Tibial nerve (tissue), 4 donors: ENCODE measurements at regions not wholly inside any gene's neighbourhood (a gene's known extent, or its start where the extent isn't known, plus 50 kb on each side); places are given as distances from the start of the nearest gene placed in this dataset.

Experiments
- DNase-seq, 2 donors: peaks; one replicate each; pipeline ENCODE4 v3.0.0-alpha.2; 2019; ENCODE audit warnings: low spot score in 2 of 2
- H3K27ac ChIP-seq, 4 donors: fragments of 200-600 bp; sonication (generic) in 3 of 4; one replicate each; pipeline ENCODE4 v1.5.1; 2017 to 2019; ENCODE audit warnings: mild to moderate bottlenecking in 1 of 4
- H3K27me3 ChIP-seq, 2 donors: fragments of 200-600 bp; sonication (generic) in 1 of 2; one replicate each; pipeline versions ENCODE4 v1.5.1 to v1.6.0; 2017 to 2019
- H3K36me3 ChIP-seq, 3 donors: fragments of 200-600 bp; sonication (generic); one replicate each; pipeline ENCODE4 v1.5.1; 2018 to 2019
- H3K4me1 ChIP-seq, 4 donors: fragments of 200-600 bp; sonication (generic) in 3 of 4; one replicate each; pipeline ENCODE4 v1.5.1; 2017 to 2019
- H3K4me3 ChIP-seq, 4 donors: fragments of 200-600 bp; sonication (generic) in 3 of 4; one replicate each; pipeline ENCODE4 v1.5.1; 2017 to 2019; ENCODE audit warnings: mild to moderate bottlenecking in 1 of 4, moderate library complexity in 1 of 4
- H3K9me3 ChIP-seq, 4 donors: fragments of 200-600 bp; sonication (generic) in 3 of 4; one replicate each; pipeline ENCODE4 v1.5.1; 2017 to 2019
- EP300 ChIP-seq, 2 donors: sonication (generic); formaldehyde crosslinking; IDR thresholded peaks; one replicate each; pipeline ENCODE4 v1.6.1; 2017; ENCODE audit warnings: antibody characterized with exemption in 2 of 2, mild to moderate bottlenecking in 1 of 2
- POLR2A ChIP-seq, 2 donors: fragments of 450-650 bp; IDR thresholded peaks; one replicate each; pipeline ENCODE4 v1.6.1; 2017; ENCODE audit warnings: antibody characterized with exemption in 2 of 2, mild to moderate bottlenecking in 2 of 2, moderate library complexity in 2 of 2
- WGBS, 2 donors: methylation state at CpG; one replicate each; pipeline ENCODE4 v1.1.5; 2018; 5-methylcytosine and 5-hydroxymethylcytosine counted together
- TF ChIP-seq, protein P1 (sequence below), 5 experiments: fragments of 200-600 bp in 3 of 5; fragments of 450-650 bp in 2 of 5; sonication (generic) in 3 of 5; IDR thresholded peaks; one replicate each; pipeline ENCODE4 v1.5.1; 2016 to 2019; ENCODE audit warnings: antibody characterized with exemption in 5 of 5, mild to moderate bottlenecking in 3 of 5, moderate library complexity in 2 of 5

DNA sequence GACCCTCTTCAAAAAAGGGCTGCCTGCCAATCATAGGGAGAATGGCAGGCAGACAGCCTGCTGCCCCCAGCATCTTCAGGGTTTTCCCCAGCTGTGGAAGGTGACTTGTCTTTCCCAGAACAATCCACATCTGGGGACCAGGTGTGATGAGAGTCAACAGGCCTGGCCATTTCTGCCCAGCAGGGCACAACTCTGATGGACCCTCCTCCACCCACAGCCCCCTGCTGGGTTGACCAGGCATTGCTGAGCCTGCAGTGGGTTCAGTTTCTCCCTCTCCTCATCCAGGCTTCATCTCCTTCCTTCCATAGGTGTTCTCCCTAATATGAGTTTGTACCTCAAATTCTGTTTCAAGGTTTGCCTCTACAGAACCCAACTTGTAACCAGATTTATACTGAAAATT, 111.0 kb downstream of the MINAR1 start:
- no peaks in the 10 kb centered on the region for H3K27me3 ChIP-seq
- H3K36me3 ChIP-seq = no peaks in the 10 kb centered on the region
- no peaks in the 10 kb centered on the region for H3K9me3 ChIP-seq
- H3K4me3 ChIP-seq = no peak overlapping the region
- H3K27ac ChIP-seq = no peak overlapping the region
- DNase-seq = no peak
- no peak for TF ChIP-seq POLR2A (IDR thresholded peaks at IDR 0.05)
- TF ChIP-seq, protein P1, sequence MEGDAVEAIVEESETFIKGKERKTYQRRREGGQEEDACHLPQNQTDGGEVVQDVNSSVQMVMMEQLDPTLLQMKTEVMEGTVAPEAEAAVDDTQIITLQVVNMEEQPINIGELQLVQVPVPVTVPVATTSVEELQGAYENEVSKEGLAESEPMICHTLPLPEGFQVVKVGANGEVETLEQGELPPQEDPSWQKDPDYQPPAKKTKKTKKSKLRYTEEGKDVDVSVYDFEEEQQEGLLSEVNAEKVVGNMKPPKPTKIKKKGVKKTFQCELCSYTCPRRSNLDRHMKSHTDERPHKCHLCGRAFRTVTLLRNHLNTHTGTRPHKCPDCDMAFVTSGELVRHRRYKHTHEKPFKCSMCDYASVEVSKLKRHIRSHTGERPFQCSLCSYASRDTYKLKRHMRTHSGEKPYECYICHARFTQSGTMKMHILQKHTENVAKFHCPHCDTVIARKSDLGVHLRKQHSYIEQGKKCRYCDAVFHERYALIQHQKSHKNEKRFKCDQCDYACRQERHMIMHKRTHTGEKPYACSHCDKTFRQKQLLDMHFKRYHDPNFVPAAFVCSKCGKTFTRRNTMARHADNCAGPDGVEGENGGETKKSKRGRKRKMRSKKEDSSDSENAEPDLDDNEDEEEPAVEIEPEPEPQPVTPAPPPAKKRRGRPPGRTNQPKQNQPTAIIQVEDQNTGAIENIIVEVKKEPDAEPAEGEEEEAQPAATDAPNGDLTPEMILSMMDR (IDR thresholded peaks at IDR 0.05) = no peak
- TF ChIP-seq EP300 (IDR thresholded peaks at IDR 0.05) = no peak
- H3K4me1 ChIP-seq = no peaks in the 10 kb centered on the region

DNA sequence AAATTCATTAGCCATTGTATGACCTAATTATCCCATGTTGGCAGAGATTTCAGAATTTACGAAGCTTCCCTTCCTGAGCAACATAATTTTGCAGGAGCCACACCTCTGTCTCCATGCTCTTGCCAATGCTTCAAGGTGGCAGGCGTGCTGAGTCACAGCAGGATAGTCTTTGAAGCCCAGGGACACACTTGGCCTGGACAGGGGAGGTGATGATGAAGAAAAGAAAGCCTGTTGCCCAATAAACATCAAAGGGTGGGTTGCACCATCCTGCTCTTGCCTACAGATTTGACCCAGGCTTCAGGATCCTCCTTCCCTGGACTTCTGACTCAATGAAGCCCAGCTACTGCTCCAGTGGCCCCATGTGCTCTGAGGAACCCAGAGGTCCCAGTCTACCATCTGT, 117.1 kb downstream of the MINAR1 start:
- Histone ChIP-seq H3K27me3 (no peaks in the 10 kb centered on the region), H3K36me3 (no peaks in the 10 kb centered on the region), H3K27ac (no peak overlapping the region), H3K4me3 (no peak overlapping the region), H3K9me3 (no peaks in the 10 kb centered on the region), H3K4me1 (no peaks in the 10 kb centered on the region)
- TF ChIP-seq EP300 (IDR thresholded peaks at IDR 0.05) (no peak), POLR2A (IDR thresholded peaks at IDR 0.05) (no peak)
- TF ChIP-seq, protein P1 (IDR thresholded peaks at IDR 0.05) = no peak
- no peak for DNase-seq
- WGBS, 2 donors = 72 to 98% methylated on average over 2 of the region's 2 CpGs

DNA sequence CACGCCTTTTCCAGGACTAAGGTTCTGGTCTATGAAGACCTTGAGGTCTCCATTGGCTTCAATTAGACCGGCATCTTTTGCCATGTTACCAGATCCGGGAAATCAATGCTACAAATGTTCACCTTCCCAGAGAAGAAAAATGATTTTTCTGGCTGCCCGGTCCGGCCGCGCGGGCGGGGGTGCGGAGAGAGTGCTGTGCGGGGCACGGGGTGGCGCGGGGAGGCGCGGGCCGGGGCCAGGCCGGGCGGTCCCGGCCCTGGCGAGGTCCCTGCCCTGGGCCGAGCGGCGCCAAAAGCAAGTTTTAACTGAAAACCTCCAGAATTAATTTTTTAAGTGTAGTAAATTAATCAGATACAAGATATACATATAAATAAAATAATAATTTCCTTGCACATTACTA, 128.2 kb downstream of the MINAR1 start:
- TF ChIP-seq, protein P1 (IDR thresholded peaks at IDR 0.05) = no peak
- no peak for TF ChIP-seq EP300 (IDR thresholded peaks at IDR 0.05)
- H3K27me3 ChIP-seq = no peaks in the 10 kb centered on the region
- no peak overlapping the region for H3K4me3 ChIP-seq
- H3K36me3 ChIP-seq = no peaks in the 10 kb centered on the region
- H3K9me3 ChIP-seq = no peaks in the 10 kb centered on the region
- no peaks in the 10 kb centered on the region for H3K4me1 ChIP-seq
- no peak overlapping the region for H3K27ac ChIP-seq
- 93 to 96% methylated on average over 24 of the region's 24 CpGs for WGBS, 2 donors
- DNase-seq = no peak

DNA sequence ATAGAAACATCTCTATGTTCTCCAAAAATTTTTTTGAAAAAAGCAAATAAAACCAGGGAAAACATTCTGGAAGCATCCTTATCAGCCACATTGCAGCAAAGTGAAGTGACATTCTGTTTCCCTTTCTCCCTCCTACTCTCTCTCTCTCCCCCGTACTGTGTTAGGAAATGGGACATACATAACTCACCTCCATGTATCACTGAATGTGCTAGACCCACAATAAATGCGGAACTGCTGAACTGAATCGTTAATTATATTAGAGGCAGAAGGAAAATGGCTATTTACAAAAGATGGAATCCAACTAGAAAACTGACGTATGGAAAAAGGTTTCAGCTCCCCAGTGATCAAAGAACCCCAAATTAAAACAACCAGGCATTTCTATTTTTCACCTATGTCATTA, 129.8 kb downstream of the MINAR1 start:
- DNase-seq = no peak
- no peaks in the 10 kb centered on the region for H3K36me3 ChIP-seq
- 53 to 66% methylated on average over 4 of the region's 4 CpGs for WGBS, 2 donors
- no peak overlapping the region for H3K27ac ChIP-seq
- no peak for TF ChIP-seq POLR2A (IDR thresholded peaks at IDR 0.05)
- TF ChIP-seq, protein P1 (IDR thresholded peaks at IDR 0.05) = no peak
- no peaks in the 10 kb centered on the region for H3K9me3 ChIP-seq
- H3K27me3 ChIP-seq = no peaks in the 10 kb centered on the region
- no peaks in the 10 kb centered on the region for H3K4me1 ChIP-seq
- H3K4me3 ChIP-seq = no peak overlapping the region

DNA sequence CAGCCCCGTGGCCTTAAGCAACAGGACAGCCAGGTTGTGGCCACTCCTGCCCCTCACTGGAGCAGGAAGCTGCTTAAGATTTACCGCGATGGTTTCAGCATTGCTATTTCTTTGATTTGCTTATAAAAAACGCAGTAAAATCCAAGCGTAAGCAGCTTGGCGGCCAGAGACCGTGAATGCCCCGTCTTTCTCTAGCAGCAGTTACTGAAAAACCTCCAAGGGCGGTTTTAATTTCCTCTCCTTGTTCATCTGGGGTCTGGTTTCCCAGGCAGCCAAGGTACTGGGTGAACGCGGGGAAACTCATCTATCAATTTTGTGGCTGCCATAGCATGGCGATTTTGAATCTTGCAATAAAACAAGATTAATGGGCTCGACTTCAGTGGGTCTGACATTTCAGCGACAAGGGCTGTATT, 130.3 kb downstream of the MINAR1 start:
- H3K27ac ChIP-seq = no peak overlapping the region
- H3K36me3 ChIP-seq = no peaks in the 10 kb centered on the region
- TF ChIP-seq EP300 (IDR thresholded peaks at IDR 0.05) (no peak), POLR2A (IDR thresholded peaks at IDR 0.05) (no peak)
- TF ChIP-seq, protein P1 (IDR thresholded peaks at IDR 0.05) = no peak
- no peak for DNase-seq
- H3K9me3 ChIP-seq = peaks cover 0 to under 1% (median 0%) of the 10 kb centered on the region in 4 donors
- no peak overlapping the region for H3K4me3 ChIP-seq
- WGBS, 2 donors = 47 to 58% methylated on average over 14 of the region's 14 CpGs
- no peaks in the 10 kb centered on the region for H3K4me1 ChIP-seq
- H3K27me3 ChIP-seq = no peaks in the 10 kb centered on the region
